Transverse colon (tissue), 4 donors: ENCODE measurements at regions not wholly inside any gene's neighbourhood (a gene's known extent, or its start where the extent isn't known, plus 50 kb on each side); places are given as distances from the start of the nearest gene placed in this dataset.

Source experiments
- CTCF ChIP-seq, 5 experiments: fragments of 200-600 bp in 3 of 5; fragments of 450-650 bp in 2 of 5; sonication (generic) in 3 of 5; IDR thresholded peaks; 1 replicate in 2 of 5; 2 replicates in 3 of 5; pipeline ENCODE4 v1.5.1; 2016 to 2017; ENCODE audit warnings: antibody characterized with exemption in 5 of 5, inconsistent platforms in 3 of 5, mild to moderate bottlenecking in 2 of 5, moderate library complexity in 1 of 5
- POLR2A ChIP-seq: fragments of 450-650 bp; IDR thresholded peaks from one replicate; pipeline ENCODE4 v1.6.1; 2016; ENCODE audit warnings: antibody characterized with exemption, mild to moderate bottlenecking, moderate library complexity
- POLR2AphosphoS5 ChIP-seq, 3 donors: sonication (generic); formaldehyde crosslinking; IDR thresholded peaks; one replicate each; pipeline ENCODE4 v1.6.1; 2016; ENCODE audit warnings: antibody characterized with exemption in 3 of 3

- TF ChIP-seq POLR2A (no peak), CTCF (IDR thresholded peaks at IDR 0.05) (no peak), POLR2AphosphoS5 (IDR thresholded peaks at IDR 0.05) (no peak)
Measured at GRCh38 chr6:170122651-170123050, 168.2 kb downstream of the DLL1 start.
